ENCODE measurements at regions not wholly inside any gene's neighbourhood (a gene's known extent, or its start where the extent isn't known, plus 50 kb on each side); places are given as distances from the start of the nearest gene placed in this dataset.

DNA sequence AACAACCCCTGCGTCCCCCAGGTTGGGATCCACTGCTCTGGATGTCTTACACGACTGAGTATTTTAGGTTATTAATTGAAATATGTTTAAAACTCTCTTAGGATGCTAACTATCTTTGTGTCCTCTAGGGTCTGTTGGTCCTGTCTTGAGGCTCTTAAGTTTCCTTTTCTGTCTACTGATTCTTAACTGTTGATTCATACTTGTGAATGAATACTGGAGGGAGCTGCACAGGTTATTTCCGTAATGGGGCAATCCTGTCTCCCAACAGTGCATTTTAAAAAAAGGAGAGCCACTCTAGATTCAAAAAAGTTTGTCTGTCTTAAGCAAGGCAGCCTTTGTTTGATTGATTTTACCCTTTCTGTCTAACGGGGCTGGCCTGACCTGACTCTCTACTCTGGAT lies 237.6 kb upstream of the POM121L12 start (continued):
- TF ChIP-seq, protein P1, sequence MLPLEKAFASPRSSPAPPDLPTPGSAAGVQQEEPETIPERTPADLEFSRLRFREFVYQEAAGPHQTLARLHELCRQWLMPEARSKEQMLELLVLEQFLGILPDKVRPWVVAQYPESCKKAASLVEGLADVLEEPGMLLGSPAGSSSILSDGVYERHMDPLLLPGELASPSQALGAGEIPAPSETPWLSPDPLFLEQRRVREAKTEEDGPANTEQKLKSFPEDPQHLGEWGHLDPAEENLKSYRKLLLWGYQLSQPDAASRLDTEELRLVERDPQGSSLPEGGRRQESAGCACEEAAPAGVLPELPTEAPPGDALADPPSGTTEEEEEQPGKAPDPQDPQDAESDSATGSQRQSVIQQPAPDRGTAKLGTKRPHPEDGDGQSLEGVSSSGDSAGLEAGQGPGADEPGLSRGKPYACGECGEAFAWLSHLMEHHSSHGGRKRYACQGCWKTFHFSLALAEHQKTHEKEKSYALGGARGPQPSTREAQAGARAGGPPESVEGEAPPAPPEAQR (tag by site-specific recombination; IDR thresholded peaks at IDR 0.05): no peak
- TF ChIP-seq ZNF473 (tag by site-specific recombination; IDR thresholded peaks at IDR 0.05): no peak

DNA sequence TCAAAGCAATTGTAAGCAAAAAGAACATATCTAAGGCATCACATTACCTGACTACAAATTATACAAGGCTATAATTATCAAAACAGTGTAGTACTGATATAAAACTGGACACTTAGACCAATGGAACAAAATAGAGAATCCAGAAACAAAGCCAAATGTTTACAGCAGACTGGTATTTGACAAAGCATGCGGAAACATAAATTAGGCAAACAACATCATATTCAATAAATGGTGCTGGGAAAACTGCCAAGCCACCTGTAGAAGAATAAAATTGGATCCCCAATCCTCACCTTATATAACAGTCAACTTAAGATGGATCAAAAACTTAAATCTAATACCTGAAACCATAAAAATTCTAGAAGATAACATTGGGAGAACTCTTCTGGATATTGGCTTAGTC lies 240.8 kb upstream of the POM121L12 start:
- H3K4me1 ChIP-seq (ENCODE audit: control insufficient read depth, insufficient read depth, low read length): no peaks in the 10 kb centered on the region
- H3K9me3 ChIP-seq (ENCODE audit: control insufficient read depth, insufficient read depth, low read depth, low read length): no peaks in the 10 kb centered on the region
- TF ChIP-seq SALL2 (tag by site-specific recombination; IDR thresholded peaks at IDR 0.05; ENCODE audit: borderline replicate concordance) (no peak), KLF17 (tag by site-specific recombination; IDR thresholded peaks at IDR 0.05) (no peak), FEZF1 (tag by site-specific recombination; IDR thresholded peaks at IDR 0.05) (no peak), ZNF792 (tag by site-specific recombination; IDR thresholded peaks at IDR 0.05) (no peak), ZNF184 (tag by site-specific recombination; IDR thresholded peaks at IDR 0.05) (no peak), ZNF404 (tag by site-specific recombination; IDR thresholded peaks at IDR 0.05) (no peak)
- TF ChIP-seq, protein P2, sequence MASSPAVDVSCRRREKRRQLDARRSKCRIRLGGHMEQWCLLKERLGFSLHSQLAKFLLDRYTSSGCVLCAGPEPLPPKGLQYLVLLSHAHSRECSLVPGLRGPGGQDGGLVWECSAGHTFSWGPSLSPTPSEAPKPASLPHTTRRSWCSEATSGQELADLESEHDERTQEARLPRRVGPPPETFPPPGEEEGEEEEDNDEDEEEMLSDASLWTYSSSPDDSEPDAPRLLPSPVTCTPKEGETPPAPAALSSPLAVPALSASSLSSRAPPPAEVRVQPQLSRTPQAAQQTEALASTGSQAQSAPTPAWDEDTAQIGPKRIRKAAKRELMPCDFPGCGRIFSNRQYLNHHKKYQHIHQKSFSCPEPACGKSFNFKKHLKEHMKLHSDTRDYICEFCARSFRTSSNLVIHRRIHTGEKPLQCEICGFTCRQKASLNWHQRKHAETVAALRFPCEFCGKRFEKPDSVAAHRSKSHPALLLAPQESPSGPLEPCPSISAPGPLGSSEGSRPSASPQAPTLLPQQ (tag by site-specific recombination; IDR thresholded peaks at IDR 0.05): no peak
- CTCF ChIA-PET: no interaction called here
- H3K4me3 ChIP-seq (ENCODE audit: low read depth, low read length): no peak overlapping the region
- H3K36me3 ChIP-seq (ENCODE audit: control insufficient read depth in 2 of 2, insufficient read depth in 1 of 2, low read length in 2 of 2): no peaks in the 10 kb centered on the region
- POLR2A ChIA-PET: no interaction called here
- no peak overlapping the region for H3K27ac ChIP-seq (ENCODE audit: extremely low read depth, low read depth, low read length)

GRCh38 chr7:52791176-52791700 lies 244.2 kb upstream of the POM121L12 start:
- ChIA-PET POLR2A (no interaction called here), CTCF (no interaction called here)
- Histone ChIP-seq H3K4me1 (ENCODE audit: control insufficient read depth, insufficient read depth, low read length) (no peaks in the 10 kb centered on the region), H3K36me3 (ENCODE audit: control insufficient read depth in 2 of 2, insufficient read depth in 1 of 2, low read length in 2 of 2) (no peaks in the 10 kb centered on the region), H3K9me3 (ENCODE audit: control insufficient read depth, insufficient read depth, low read depth, low read length) (no peaks in the 10 kb centered on the region), H3K27ac (ENCODE audit: extremely low read depth, low read depth, low read length) (no peak overlapping the region), H3K4me3 (ENCODE audit: low read depth, low read length) (no peak overlapping the region)
- TF ChIP-seq, protein P3, sequence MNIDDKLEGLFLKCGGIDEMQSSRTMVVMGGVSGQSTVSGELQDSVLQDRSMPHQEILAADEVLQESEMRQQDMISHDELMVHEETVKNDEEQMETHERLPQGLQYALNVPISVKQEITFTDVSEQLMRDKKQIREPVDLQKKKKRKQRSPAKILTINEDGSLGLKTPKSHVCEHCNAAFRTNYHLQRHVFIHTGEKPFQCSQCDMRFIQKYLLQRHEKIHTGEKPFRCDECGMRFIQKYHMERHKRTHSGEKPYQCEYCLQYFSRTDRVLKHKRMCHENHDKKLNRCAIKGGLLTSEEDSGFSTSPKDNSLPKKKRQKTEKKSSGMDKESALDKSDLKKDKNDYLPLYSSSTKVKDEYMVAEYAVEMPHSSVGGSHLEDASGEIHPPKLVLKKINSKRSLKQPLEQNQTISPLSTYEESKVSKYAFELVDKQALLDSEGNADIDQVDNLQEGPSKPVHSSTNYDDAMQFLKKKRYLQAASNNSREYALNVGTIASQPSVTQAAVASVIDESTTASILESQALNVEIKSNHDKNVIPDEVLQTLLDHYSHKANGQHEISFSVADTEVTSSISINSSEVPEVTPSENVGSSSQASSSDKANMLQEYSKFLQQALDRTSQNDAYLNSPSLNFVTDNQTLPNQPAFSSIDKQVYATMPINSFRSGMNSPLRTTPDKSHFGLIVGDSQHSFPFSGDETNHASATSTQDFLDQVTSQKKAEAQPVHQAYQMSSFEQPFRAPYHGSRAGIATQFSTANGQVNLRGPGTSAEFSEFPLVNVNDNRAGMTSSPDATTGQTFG (tag by site-specific recombination; IDR thresholded peaks at IDR 0.05; ENCODE audit: borderline replicate concordance): no peak
- no peak for TF ChIP-seq PRDM4 (tag by site-specific recombination; IDR thresholded peaks at IDR 0.05)
- no peak for TF ChIP-seq ZNF169 (tag by site-specific recombination; IDR thresholded peaks at IDR 0.05)
- no peak for TF ChIP-seq ZFP41 (tag by site-specific recombination; IDR thresholded peaks at IDR 0.05; ENCODE audit: borderline replicate concordance)
- no peak for TF ChIP-seq ZSCAN5A (tag by site-specific recombination; IDR thresholded peaks at IDR 0.05)
- TF ChIP-seq ZNF248 (tag by site-specific recombination; IDR thresholded peaks at IDR 0.05): no peak
- TF ChIP-seq ZNF670 (tag by site-specific recombination; IDR thresholded peaks at IDR 0.05; ENCODE audit: low read depth): no peak
- no peak for TF ChIP-seq ZEB2 (tag by site-specific recombination; IDR thresholded peaks at IDR 0.05)
- TF ChIP-seq ZNF677 (tag by site-specific recombination; IDR thresholded peaks at IDR 0.05): no peak
- TF ChIP-seq, protein P4, sequence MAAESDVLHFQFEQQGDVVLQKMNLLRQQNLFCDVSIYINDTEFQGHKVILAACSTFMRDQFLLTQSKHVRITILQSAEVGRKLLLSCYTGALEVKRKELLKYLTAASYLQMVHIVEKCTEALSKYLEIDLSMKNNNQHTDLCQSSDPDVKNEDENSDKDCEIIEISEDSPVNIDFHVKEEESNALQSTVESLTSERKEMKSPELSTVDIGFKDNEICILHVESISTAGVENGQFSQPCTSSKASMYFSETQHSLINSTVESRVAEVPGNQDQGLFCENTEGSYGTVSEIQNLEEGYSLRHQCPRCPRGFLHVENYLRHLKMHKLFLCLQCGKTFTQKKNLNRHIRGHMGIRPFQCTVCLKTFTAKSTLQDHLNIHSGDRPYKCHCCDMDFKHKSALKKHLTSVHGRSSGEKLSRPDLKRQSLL (tag by site-specific recombination; IDR thresholded peaks at IDR 0.05): no peak
- no peak for TF ChIP-seq ZNF391 (tag by site-specific recombination; IDR thresholded peaks at IDR 0.05; ENCODE audit: borderline replicate concordance, low read depth)
- TF ChIP-seq ZNF830 (tag by site-specific recombination; IDR thresholded peaks at IDR 0.05; ENCODE audit: low read depth): no peak
- no peak for TF ChIP-seq ZNF514 (tag by site-specific recombination; IDR thresholded peaks at IDR 0.05)

Measured in HEK293 (cell line).